SK-N-SH (cell line): ENCODE measurements at regions not wholly inside any gene's neighbourhood (a gene's known extent, or its start where the extent isn't known, plus 50 kb on each side); places are given as distances from the start of the nearest gene placed in this dataset.

ENCODE experiments used
- CTCF ChIA-PET: fragments of 300-600, 350-600 bp; formaldehyde crosslinking; extraction: SDS; loops from one replicate; lab custom pipeline; 2021; lab: Yijun Ruan, JAX
- POLR2A ChIA-PET: fragments of 350-600 bp; sonication (Branson Sonifier 250); formaldehyde crosslinking; extraction: SDS; loops from one replicate; lab custom pipeline; 2020; ENCODE audit warnings: antibody characterized with exemption, inconsistent platforms; lab: Yijun Ruan, JAX
- DNase-seq: peaks from one replicate; pipeline ENCODE4 v3.0.0; 2012
- H2AFZ ChIP-seq: fragments of 200-600 bp; sonication (generic); 2 replicates; pipeline ENCODE4 v1.8.1; 2016; ENCODE audit warnings: antibody characterized with exemption, mild to moderate bottlenecking, low read depth
- H3F3A ChIP-seq: fragments of 200-600 bp; sonication (generic); replicated peaks from 2 replicates; pipeline ENCODE3; 2016; ENCODE audit warnings: antibody characterized with exemption, mild to moderate bottlenecking; ENCODE audit not compliant: insufficient read depth
- H3K27ac ChIP-seq, 2 experiments: fragments of 200-500 bp in 1 of 2; fragments of 200-600 bp in 1 of 2; sonication (Bioruptor generic) in 1 of 2; sonication (generic), shearing (Covaris generic) in 1 of 2; 2 replicates each; pipeline versions ENCODE4 v1.5.1 to v1.6.1; 2014 to 2016; ENCODE audit warnings: low read depth in 2 of 2, inconsistent platforms in 1 of 2, low read length in 1 of 2, mild to moderate bottlenecking in 1 of 2, mixed read lengths in 1 of 2
- H3K27me3 ChIP-seq: fragments of 200-600 bp; sonication (generic), shearing (Covaris generic); 2 replicates; pipeline ENCODE4 v1.6.1; 2016; ENCODE audit warnings: mixed run types; ENCODE audit not compliant: insufficient read depth
- H3K36me3 ChIP-seq, 2 experiments: fragments of 200-500 bp in 1 of 2; fragments of 200-600 bp in 1 of 2; sonication (Bioruptor generic) in 1 of 2; sonication (generic) in 1 of 2; replicated peaks in 1 of 2; 2 replicates each; pipeline versions ENCODE3 to v1.5.1; 2014 to 2016; ENCODE audit warnings: low read length in 1 of 2, mild to moderate bottlenecking in 1 of 2; ENCODE audit not compliant: insufficient read depth in 2 of 2, control insufficient read depth in 1 of 2
- H3K4me1 ChIP-seq, 2 experiments: fragments of 200-500 bp in 1 of 2; fragments of 200-600 bp in 1 of 2; sonication (Bioruptor generic) in 1 of 2; sonication (generic), shearing (Covaris generic) in 1 of 2; 2 replicates each; pipeline versions ENCODE4 v1.5.1 to v1.6.1; 2014 to 2016; ENCODE audit warnings: low read depth in 1 of 2, low read length in 1 of 2, mixed run types in 1 of 2; ENCODE audit not compliant: insufficient read depth in 2 of 2, control insufficient read depth in 1 of 2
- H3K4me2 ChIP-seq: fragments of 200-600 bp; sonication (generic), shearing (Covaris generic); 2 replicates; pipeline ENCODE4 v1.6.1; 2017; ENCODE audit warnings: mixed run types
- H3K4me3 ChIP-seq, 2 experiments: fragments of 200-500 bp in 1 of 2; fragments of 200-600 bp in 1 of 2; sonication (Bioruptor generic) in 1 of 2; sonication (generic), shearing (Covaris generic) in 1 of 2; 2 replicates each; pipeline versions ENCODE4 v1.5.1 to v1.8.1; 2014 to 2016; ENCODE audit warnings: low read depth in 2 of 2, inconsistent platforms in 1 of 2, low read length in 1 of 2, mild to moderate bottlenecking in 1 of 2, mixed read lengths in 1 of 2, moderate library complexity in 1 of 2
- H3K79me2 ChIP-seq: fragments of 200-600 bp; sonication (generic); 2 replicates; pipeline ENCODE4 v1.8.1; 2017; ENCODE audit warnings: mild to moderate bottlenecking; ENCODE audit not compliant: insufficient read depth
- H3K9ac ChIP-seq: fragments of 200-600 bp; sonication (generic); 2 replicates; pipeline ENCODE4 v1.6.1; 2017; ENCODE audit warnings: mixed run types
- H3K9me2 ChIP-seq: fragments of 200-600 bp; sonication (generic); 2 replicates; pipeline ENCODE4 v1.6.1; 2017; ENCODE audit warnings: mixed run types
- H3K9me3 ChIP-seq: fragments of 200-600 bp; sonication (generic); 2 replicates; pipeline ENCODE4 v1.6.1; 2017; ENCODE audit warnings: mixed run types, mild to moderate bottlenecking, moderate library complexity
- H4K20me1 ChIP-seq: fragments of 200-600 bp; sonication (generic); 2 replicates; pipeline ENCODE4 v1.6.1; 2017; ENCODE audit warnings: mild to moderate bottlenecking, mixed run types; ENCODE audit not compliant: insufficient read depth
- EZH2phosphoT487 ChIP-seq: fragments of 200-600 bp; sonication (generic); IDR thresholded peaks from 2 replicates; pipeline ENCODE4 v1.6.1; 2017; ENCODE audit warnings: low read depth, mixed run types, mild to moderate bottlenecking, antibody characterized with exemption, moderate library complexity, borderline replicate concordance
- FOXJ3 ChIP-seq: sonication (generic); formaldehyde crosslinking; IDR thresholded peaks from 2 replicates; pipeline ENCODE4 v1.5.1; 2020; ENCODE audit warnings: mild to moderate bottlenecking, missing genetic modification reagents
- GABPA ChIP-seq: IDR thresholded peaks from 2 replicates; pipeline ENCODE4 v1.4.0; 2012; ENCODE audit warnings: low read depth, mild to moderate bottlenecking
- GATA2 ChIP-seq: sonication (generic); formaldehyde crosslinking; IDR thresholded peaks from 2 replicates; pipeline ENCODE4 v1.5.0; 2020; ENCODE audit warnings: mild to moderate bottlenecking, missing genetic modification reagents
- MXI1 ChIP-seq: IDR thresholded peaks from 2 replicates; pipeline ENCODE4 v1.6.1; 2012; ENCODE audit warnings: mild to moderate bottlenecking, low read depth, low read length, improper control_type of control experiment
- RAD21 ChIP-seq: IDR thresholded peaks from 2 replicates; pipeline ENCODE4 v1.6.1; 2012; ENCODE audit warnings: mild to moderate bottlenecking, low read length
- SIN3A ChIP-seq: IDR thresholded peaks from 2 replicates; pipeline ENCODE4 v1.6.1; 2012; ENCODE audit warnings: low read depth, mild to moderate bottlenecking, low read length, moderate library complexity, borderline replicate concordance
- SMC3 ChIP-seq: IDR thresholded peaks from 2 replicates; pipeline ENCODE4 v1.6.1; 2012; ENCODE audit warnings: low read depth, low read length, improper control_type of control experiment
- TAF1 ChIP-seq: IDR thresholded peaks from 2 replicates; pipeline ENCODE4 v1.6.1; 2012; ENCODE audit warnings: low read depth, mild to moderate bottlenecking, low read length, moderate library complexity, borderline replicate concordance
- WGBS: methylation state at CpG from one replicate; pipeline ENCODE4 v1.1.6; 2017; ENCODE audit warnings: low lambda C conversion rate; 5-methylcytosine and 5-hydroxymethylcytosine counted together
- TF ChIP-seq, protein P1 (sequence below): fragments of 200-600 bp; sonication (generic); IDR thresholded peaks from 2 replicates; pipeline ENCODE4 v1.6.1; 2017; ENCODE audit warnings: antibody characterized with exemption, mild to moderate bottlenecking, moderate library complexity
- TF ChIP-seq, protein P2 (sequence below): fragments of 150-350 bp; IDR thresholded peaks from 2 replicates; pipeline ENCODE4 v1.6.1; 2016; ENCODE audit warnings: mild to moderate bottlenecking, low read depth, low read length

DNA sequence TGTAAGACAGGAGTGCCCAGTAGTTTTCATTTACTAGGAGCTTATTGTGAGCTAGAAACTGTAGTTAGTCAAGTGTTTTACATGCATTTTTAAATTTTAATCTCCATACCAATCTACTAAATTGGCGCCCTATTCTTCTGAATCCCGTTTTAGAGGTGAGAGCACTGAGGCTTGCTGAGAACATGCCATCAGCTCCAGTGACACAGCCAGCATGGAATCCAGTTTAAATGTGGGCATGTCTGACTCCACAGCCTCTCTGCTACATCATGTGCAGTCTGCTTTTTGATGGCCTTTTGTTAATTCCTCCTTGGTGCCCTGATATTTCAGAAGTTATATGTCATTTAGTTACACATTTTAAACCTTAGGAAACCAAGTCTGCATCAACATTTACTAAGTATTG lies 325.4 kb downstream of the DLEU7 start (continued):
- TF ChIP-seq, protein P1, sequence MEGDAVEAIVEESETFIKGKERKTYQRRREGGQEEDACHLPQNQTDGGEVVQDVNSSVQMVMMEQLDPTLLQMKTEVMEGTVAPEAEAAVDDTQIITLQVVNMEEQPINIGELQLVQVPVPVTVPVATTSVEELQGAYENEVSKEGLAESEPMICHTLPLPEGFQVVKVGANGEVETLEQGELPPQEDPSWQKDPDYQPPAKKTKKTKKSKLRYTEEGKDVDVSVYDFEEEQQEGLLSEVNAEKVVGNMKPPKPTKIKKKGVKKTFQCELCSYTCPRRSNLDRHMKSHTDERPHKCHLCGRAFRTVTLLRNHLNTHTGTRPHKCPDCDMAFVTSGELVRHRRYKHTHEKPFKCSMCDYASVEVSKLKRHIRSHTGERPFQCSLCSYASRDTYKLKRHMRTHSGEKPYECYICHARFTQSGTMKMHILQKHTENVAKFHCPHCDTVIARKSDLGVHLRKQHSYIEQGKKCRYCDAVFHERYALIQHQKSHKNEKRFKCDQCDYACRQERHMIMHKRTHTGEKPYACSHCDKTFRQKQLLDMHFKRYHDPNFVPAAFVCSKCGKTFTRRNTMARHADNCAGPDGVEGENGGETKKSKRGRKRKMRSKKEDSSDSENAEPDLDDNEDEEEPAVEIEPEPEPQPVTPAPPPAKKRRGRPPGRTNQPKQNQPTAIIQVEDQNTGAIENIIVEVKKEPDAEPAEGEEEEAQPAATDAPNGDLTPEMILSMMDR, result no peak
- TF ChIP-seq RAD21, result no peak
- TF ChIP-seq SMC3, result no peak

DNA sequence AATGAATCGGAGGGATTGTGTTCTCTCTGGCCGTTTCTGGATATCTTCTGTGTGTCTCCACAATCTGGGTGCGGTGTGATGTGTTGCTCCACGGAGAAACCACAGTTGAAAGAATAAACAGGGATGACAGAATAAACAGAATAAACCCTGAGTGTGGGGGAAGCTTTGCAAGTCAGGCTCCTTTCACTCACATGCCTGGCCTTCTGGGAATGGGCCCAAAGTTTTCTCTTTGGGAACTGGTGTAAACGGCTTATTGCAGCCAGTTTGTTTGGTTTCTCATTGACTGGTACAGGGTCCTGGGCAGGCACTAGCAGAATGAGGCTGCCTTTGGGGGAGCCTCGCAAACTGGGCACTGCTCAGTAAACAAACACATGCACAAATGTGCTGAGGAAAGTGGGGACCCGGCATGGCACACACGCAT lies 324.7 kb downstream of the DLEU7 start:
- Histone ChIP-seq H3K27me3 (no peaks in the 10 kb centered on the region), H3K27ac (no peak overlapping the region), H3F3A (no peaks in the 10 kb centered on the region), H3K9me2 (no peaks in the 10 kb centered on the region)
- ChIA-PET CTCF (interaction anchor here (1.2 kb wide), 1 partner anchor 10 kb away, joined by 3 read pairs; no protein-coding TSS in a partner anchor), POLR2A (no interaction called here)
- no peak for DNase-seq
- TF ChIP-seq FOXJ3 (CRISPR knock-in tag) (no peak), GABPA (no peak), MXI1 (no peak), SIN3A (no peak), GATA2 (CRISPR knock-in tag) (no peak), TAF1 (no peak), EZH2phosphoT487 (no peak)
- TF ChIP-seq, protein P1, result no peak
- TF ChIP-seq, protein P2, sequence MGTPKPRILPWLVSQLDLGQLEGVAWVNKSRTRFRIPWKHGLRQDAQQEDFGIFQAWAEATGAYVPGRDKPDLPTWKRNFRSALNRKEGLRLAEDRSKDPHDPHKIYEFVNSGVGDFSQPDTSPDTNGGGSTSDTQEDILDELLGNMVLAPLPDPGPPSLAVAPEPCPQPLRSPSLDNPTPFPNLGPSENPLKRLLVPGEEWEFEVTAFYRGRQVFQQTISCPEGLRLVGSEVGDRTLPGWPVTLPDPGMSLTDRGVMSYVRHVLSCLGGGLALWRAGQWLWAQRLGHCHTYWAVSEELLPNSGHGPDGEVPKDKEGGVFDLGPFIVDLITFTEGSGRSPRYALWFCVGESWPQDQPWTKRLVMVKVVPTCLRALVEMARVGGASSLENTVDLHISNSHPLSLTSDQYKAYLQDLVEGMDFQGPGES, result no peak
- TF ChIP-seq, all 33 proteins: peak for 0
- 92% methylated on average over 8 of the region's 8 CpGs for WGBS
- Histone ChIP-seq H3K4me3 (no peak overlapping the region), H4K20me1 (no peaks in the 10 kb centered on the region), H3K4me1 (no peaks in the 10 kb centered on the region; a peak in 2 of 4 replicates), H3K36me3 (no peaks in the 10 kb centered on the region), H3K9ac (no peak overlapping the region), H3K4me2 (no peak overlapping the region), H3K9me3 (no peaks in the 10 kb centered on the region), H3K79me2 (no peaks in the 10 kb centered on the region), H2AFZ (no peak overlapping the region)
